CD14-positive monocyte (primary cell): ENCODE measurements at regions not wholly inside any gene's neighbourhood (a gene's known extent, or its start where the extent isn't known, plus 50 kb on each side); places are given as distances from the start of the nearest gene placed in this dataset.

Experiments used
- DNase-seq, 3 donors: peaks; one replicate each; pipeline ENCODE4 v3.0.0-alpha.2; 2011 to 2022
- H2AFZ ChIP-seq: 2 replicates; pipeline ENCODE4 v1.6.0; 2012; ENCODE audit warnings: mild to moderate bottlenecking, low read depth, low read length, inconsistent platforms; ENCODE audit not compliant: insufficient read depth, poor library complexity, severe bottlenecking
- H3K27ac ChIP-seq, 2 donors: 1 replicate in 1 of 2; 2 replicates in 1 of 2; pipeline ENCODE4 v1.5.1; 2012 to 2013; ENCODE audit warnings: low read length in 2 of 2, control low read depth in 1 of 2, inconsistent platforms in 1 of 2, low read depth in 1 of 2, mild to moderate bottlenecking in 1 of 2
- H3K27me3 ChIP-seq, 2 donors: one replicate each; pipeline versions ENCODE4 v1.6.0 to v1.6.1; 2011 to 2013; ENCODE audit warnings: low read length in 2 of 2; ENCODE audit not compliant: control insufficient read depth in 2 of 2, insufficient read depth in 2 of 2
- H3K36me3 ChIP-seq, 2 donors: replicated peaks in 1 of 2; 1 replicate in 1 of 2; 2 replicates in 1 of 2; pipeline versions ENCODE4 v1.5.1 to v1.6.1; 2012 to 2013; ENCODE audit warnings: low read length in 2 of 2, control low read depth in 1 of 2, inconsistent platforms in 1 of 2, mild to moderate bottlenecking in 1 of 2; ENCODE audit not compliant: insufficient read depth in 2 of 2, control insufficient read depth in 1 of 2
- H3K4me1 ChIP-seq, 2 donors: 1 replicate in 1 of 2; 2 replicates in 1 of 2; pipeline versions ENCODE4 v1.5.1 to v1.6.1; 2012 to 2013; ENCODE audit warnings: low read length in 2 of 2, control low read depth in 1 of 2, inconsistent platforms in 1 of 2, mild to moderate bottlenecking in 1 of 2, moderate library complexity in 1 of 2; ENCODE audit not compliant: insufficient read depth in 2 of 2, control insufficient read depth in 1 of 2
- H3K4me2 ChIP-seq: replicated peaks from 2 replicates; pipeline ENCODE3; 2012; ENCODE audit warnings: low read length, moderate library complexity, mild to moderate bottlenecking; ENCODE audit not compliant: poor library complexity, severe bottlenecking; ENCODE audit errors: extremely low read depth
- H3K4me3 ChIP-seq, 3 experiments: fragments of 200-600 bp in 1 of 3; sonication (generic) in 1 of 3; replicated peaks in 1 of 3; 1 replicate in 2 of 3; 2 replicates in 1 of 3; pipeline ENCODE4 v1.5.1; 2011 to 2013; ENCODE audit warnings: low read length in 3 of 3, mild to moderate bottlenecking in 3 of 3, control low read depth in 2 of 3, low read depth in 2 of 3, inconsistent platforms in 1 of 3, moderate library complexity in 1 of 3
- H3K79me2 ChIP-seq: 2 replicates; pipeline ENCODE4 v1.6.0; 2012; ENCODE audit warnings: mild to moderate bottlenecking, control low read depth, inconsistent platforms, low read length, moderate library complexity; ENCODE audit not compliant: insufficient read depth
- H3K9ac ChIP-seq: 2 replicates; pipeline ENCODE4 v1.6.0; 2017; ENCODE audit warnings: low read length, mild to moderate bottlenecking; ENCODE audit not compliant: insufficient read depth, poor library complexity, severe bottlenecking
- H3K9me3 ChIP-seq, 2 donors: replicated peaks in 1 of 2; 1 replicate in 1 of 2; 2 replicates in 1 of 2; pipeline versions ENCODE4 v1.5.1 to v1.6.1; 2012 to 2013; ENCODE audit warnings: low read length in 2 of 2, control low read depth in 1 of 2; ENCODE audit not compliant: control insufficient read depth in 1 of 2, insufficient read depth in 1 of 2
- H4K20me1 ChIP-seq: 2 replicates; pipeline ENCODE4 v1.6.0; 2012; ENCODE audit warnings: mild to moderate bottlenecking, low read length, control low read depth, moderate library complexity; ENCODE audit not compliant: insufficient read depth
- H3K27ac Mint-ChIP-seq, 7 donors: one replicate each; pipeline ENCODE4 v1.8.0; 2020; ENCODE audit warnings: mild to moderate bottlenecking in 7 of 7, mixed read lengths in 7 of 7, moderate library complexity in 6 of 7, inconsistent platforms in 2 of 7
- H3K27me3 Mint-ChIP-seq, 3 donors: one replicate each; pipeline ENCODE4 v1.8.0; 2021 to 2022; ENCODE audit warnings: low read depth in 3 of 3, mild to moderate bottlenecking in 3 of 3, mixed read lengths in 3 of 3, moderate library complexity in 3 of 3, inconsistent platforms in 1 of 3
- H3K36me3 Mint-ChIP-seq, 2 donors: one replicate each; pipeline ENCODE4 v1.8.0; 2020; ENCODE audit warnings: mixed read lengths in 2 of 2, inconsistent platforms in 1 of 2, mild to moderate bottlenecking in 1 of 2
- H3K4me1 Mint-ChIP-seq: one replicate; pipeline ENCODE4 v1.8.0; 2020; ENCODE audit warnings: mild to moderate bottlenecking, mixed read lengths
- H3K4me3 Mint-ChIP-seq, 2 donors: one replicate each; pipeline ENCODE4 v1.8.0; 2020; ENCODE audit warnings: mild to moderate bottlenecking in 2 of 2, mixed read lengths in 2 of 2, moderate library complexity in 1 of 2
- H3K9me3 Mint-ChIP-seq, 7 donors: one replicate each; pipeline ENCODE4 v1.8.0; 2020 to 2022; ENCODE audit warnings: mixed read lengths in 7 of 7, mild to moderate bottlenecking in 6 of 7, moderate library complexity in 6 of 7, inconsistent platforms in 2 of 7
- CTCF ChIP-seq: fragments of 200-600 bp; IDR thresholded peaks from one replicate; pipeline ENCODE4 v1.8.0; 2022; ENCODE audit warnings: antibody characterized with exemption, mild to moderate bottlenecking
- WGBS: methylation state at CpG from one replicate; pipeline ENCODE4 v1.1.5; 2013; ENCODE audit warnings: missing lambda C conversion rate; ENCODE audit not compliant: insufficient coverage; 5-methylcytosine and 5-hydroxymethylcytosine counted together
- intact Hi-C, 2 donors: fragments of 100-400 bp; cut with micrococcal nuclease; formaldehyde crosslinking; loops; one replicate each; pipeline versions ENCODE4 v1.15.0 to v1.15.1; 2023

DNA sequence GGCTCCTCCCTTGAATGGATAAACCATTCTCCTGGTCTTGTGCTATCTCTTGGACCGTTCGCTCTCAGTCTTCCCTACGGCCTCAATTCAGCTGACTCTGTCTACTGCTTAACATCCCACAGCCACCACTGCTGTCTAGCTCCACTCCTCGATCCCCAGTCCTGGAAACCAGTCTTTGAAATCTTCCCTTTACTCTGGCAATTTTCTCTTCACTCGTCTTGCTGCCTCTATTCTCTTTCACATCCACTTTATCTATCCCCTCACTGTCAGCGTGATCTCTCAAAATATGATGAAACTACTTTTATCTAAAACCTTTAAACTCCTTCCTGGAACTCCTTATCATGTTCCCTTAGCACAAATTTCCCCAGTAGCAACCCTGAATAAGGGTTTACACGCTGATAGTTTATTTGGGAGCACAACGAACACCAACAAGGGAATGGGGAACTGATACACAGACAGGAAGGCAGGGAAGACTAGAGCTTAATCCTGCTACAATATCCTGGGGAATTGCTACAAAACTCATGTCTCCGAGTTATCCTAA, 131.6 kb upstream of the SAMSN1 start:
- no peaks in the 10 kb centered on the region for H3K9me3 ChIP-seq
- no peaks in the 10 kb centered on the region for H3K79me2 ChIP-seq
- no peaks in the 10 kb centered on the region for H3K36me3 Mint-ChIP-seq
- no peaks in the 10 kb centered on the region for H3K36me3 ChIP-seq
- H3K27ac Mint-ChIP-seq, result peak overlapping the region in 5 of 7 donors; percentile 14 to 66 (median 42)
- peak overlapping the region; percentile 58 for H2AFZ ChIP-seq
- peak overlapping the region; percentile 25 to 82 for H3K4me3 Mint-ChIP-seq
- H3K9ac ChIP-seq, result no peak overlapping the region
- peaks cover 0 to 2% (median 1%) of the 10 kb centered on the region in 3 donors for H3K27me3 Mint-ChIP-seq
- H3K9me3 Mint-ChIP-seq, result no peaks in the 10 kb centered on the region
- H4K20me1 ChIP-seq, result no peaks in the 10 kb centered on the region
- H3K27me3 ChIP-seq, result no peaks in the 10 kb centered on the region
- no peak for DNase-seq
- H3K4me1 ChIP-seq, result peaks cover 33 to 45% of the 10 kb centered on the region in 2 donors
- 53% methylated on average over 6 of the region's 9 CpGs for WGBS
- TF ChIP-seq CTCF, result no peak
- peak overlapping the region in 1 of 3 experiments; percentile 49 for H3K4me3 ChIP-seq
- H3K27ac ChIP-seq, result peak overlapping the region in 1 of 2 donors; percentile 22
- peak overlapping the region; percentile 56 for H3K4me2 ChIP-seq
- peaks cover 47% of the 10 kb centered on the region for H3K4me1 Mint-ChIP-seq
- intact Hi-C loops, result no loop called here

DNA sequence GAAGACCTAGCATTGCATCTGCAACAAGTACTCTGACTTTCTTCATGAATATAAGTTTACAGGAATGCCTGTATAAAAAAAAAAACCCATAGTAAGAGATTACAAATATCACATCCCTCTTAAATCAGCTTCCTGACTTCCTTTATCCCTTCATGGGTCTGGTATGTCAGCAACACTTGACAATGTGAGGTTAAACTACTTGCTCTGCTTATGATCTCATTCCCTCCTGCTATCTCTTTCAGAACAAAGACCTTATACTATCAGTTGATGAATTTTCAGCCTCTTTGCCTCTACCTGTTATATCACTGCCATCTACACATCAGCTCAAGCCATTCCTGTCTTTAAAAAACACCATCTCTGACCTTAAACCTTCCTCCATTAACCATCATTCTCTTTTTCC, 130.9 kb upstream of the SAMSN1 start:
- no peaks in the 10 kb centered on the region for H3K9me3 ChIP-seq
- intact Hi-C loops, result no loop called here
- no peak overlapping the region for H3K9ac ChIP-seq
- no peak for DNase-seq
- H3K27ac ChIP-seq, result peak overlapping the region in 1 of 2 donors; percentile 71
- peak overlapping the region; percentile 58 for H2AFZ ChIP-seq
- Mint-ChIP-seq H3K27me3 (peaks cover 0 to 2% (median 1%) of the 10 kb centered on the region in 3 donors), H3K9me3 (no peaks in the 10 kb centered on the region), H3K4me3 (no peak overlapping the region), H3K36me3 (no peaks in the 10 kb centered on the region), H3K27ac (peak overlapping the region in 1 of 7 donors; percentile 1), H3K4me1 (peaks cover 49% of the 10 kb centered on the region)
- no peak for TF ChIP-seq CTCF
- H3K79me2 ChIP-seq, result no peaks in the 10 kb centered on the region
- H3K4me2 ChIP-seq, result peak overlapping the region; percentile 68
- no peaks in the 10 kb centered on the region for H3K27me3 ChIP-seq
- H4K20me1 ChIP-seq, result no peaks in the 10 kb centered on the region
- H3K4me1 ChIP-seq, result peaks cover 32 to 44% of the 10 kb centered on the region in 2 donors
- H3K36me3 ChIP-seq, result no peaks in the 10 kb centered on the region
- no peak overlapping the region for H3K4me3 ChIP-seq
